IMR-90 (cell line): ENCODE measurements at regions not wholly inside any gene's neighbourhood (a gene's known extent, or its start where the extent isn't known, plus 50 kb on each side); places are given as distances from the start of the nearest gene placed in this dataset.
"Not testable (repeated sequence)": the region's sequence is repeated elsewhere in the genome, so short reads cannot be mapped to it uniquely, and the experiment has no call there.

Experiments used
- ATAC-seq: fragments of 200-7000 bp; cut with Tn5 transposase; 2 replicates; pipeline ENCODE4 v1.9.1; 2020; ENCODE audit warnings: low read depth, mild to moderate bottlenecking, moderate library complexity
- BruUV-seq: library from RNA; stranded (reverse); fragments of 400-500 nt; replicated peaks from 2 replicates; lab custom pipeline; 2021; lab: Mats Ljungman, UMichigan
- CTCF ChIA-PET: fragments of 300-600 bp; formaldehyde crosslinking; extraction: SDS; loops from one replicate; lab custom pipeline; 2021; ENCODE audit warnings: antibody characterized with exemption; lab: Yijun Ruan, JAX
- POLR2A ChIA-PET: fragments of 300-600 bp; sonication (Branson Sonifier 250); formaldehyde crosslinking; loops from one replicate; lab custom pipeline; 2022; ENCODE audit warnings: antibody characterized with exemption; ENCODE audit not compliant: unreplicated experiment; lab: Charles Lee
- DNase-seq: peaks from one replicate; pipeline ENCODE4 v3.0.0; 2013
- H2AFZ ChIP-seq: replicated peaks from 2 replicates; pipeline ENCODE3; 2013; ENCODE audit warnings: low read length, mild to moderate bottlenecking; ENCODE audit not compliant: poor library complexity
- H2AK5ac ChIP-seq: 2 replicates; pipeline ENCODE4 v1.6.1; 2013; ENCODE audit warnings: low read depth, low read length, inconsistent platforms
- H2AK9ac ChIP-seq: replicated peaks from 2 replicates; pipeline ENCODE3; 2013; ENCODE audit warnings: mild to moderate bottlenecking, low read depth, low read length, moderate library complexity; ENCODE audit not compliant: poor library complexity
- H2BK120ac ChIP-seq: 2 replicates; pipeline ENCODE4 v1.6.1; 2013; ENCODE audit warnings: low read depth, low read length, inconsistent platforms
- H2BK15ac ChIP-seq: 3 replicates; pipeline ENCODE4 v1.6.1; 2013; ENCODE audit warnings: low read depth, low read length, inconsistent platforms
- H2BK20ac ChIP-seq: 2 replicates; pipeline ENCODE4 v1.6.1; 2013; ENCODE audit warnings: low read depth, mild to moderate bottlenecking, inconsistent platforms, low read length, moderate library complexity
- H2BK5ac ChIP-seq: 2 replicates; pipeline ENCODE4 v1.6.1; 2013; ENCODE audit warnings: mild to moderate bottlenecking, low read depth, low read length, inconsistent platforms; ENCODE audit not compliant: poor library complexity, severe bottlenecking
- H3K14ac ChIP-seq: replicated peaks from 2 replicates; pipeline ENCODE4 v1.6.1; 2013; ENCODE audit warnings: low read depth, low read length, inconsistent platforms
- H3K18ac ChIP-seq: 2 replicates; pipeline ENCODE4 v1.6.1; 2013; ENCODE audit warnings: low read depth, low read length, control low read depth
- H3K23ac ChIP-seq: 2 replicates; pipeline ENCODE4 v1.6.1; 2013; ENCODE audit warnings: low read depth, low read length, inconsistent platforms
- H3K27ac ChIP-seq: 2 replicates; pipeline ENCODE4 v1.5.1; 2013; ENCODE audit warnings: mild to moderate bottlenecking, control low read depth, low read length; ENCODE audit not compliant: insufficient read depth
- H3K27me3 ChIP-seq: 2 replicates; pipeline ENCODE4 v1.6.1; 2013; ENCODE audit warnings: low read length; ENCODE audit not compliant: control insufficient read depth, insufficient read depth
- H3K36me3 ChIP-seq: 2 replicates; pipeline ENCODE4 v1.6.1; 2013; ENCODE audit warnings: low read length, mixed read lengths; ENCODE audit not compliant: control insufficient read depth, insufficient read depth
- H3K4ac ChIP-seq: 2 replicates; pipeline ENCODE4 v1.6.1; 2013; ENCODE audit warnings: low read depth, low read length, inconsistent platforms
- H3K4me1 ChIP-seq: 2 replicates; pipeline ENCODE4 v1.6.1; 2013; ENCODE audit warnings: low read length, mixed read lengths; ENCODE audit not compliant: control insufficient read depth, insufficient read depth
- H3K4me2 ChIP-seq: 2 replicates; pipeline ENCODE4 v1.6.1; 2013; ENCODE audit warnings: low read depth, mild to moderate bottlenecking, control low read depth, low read length, moderate library complexity
- H3K4me3 ChIP-seq: 2 replicates; pipeline ENCODE4 v1.5.1; 2013; ENCODE audit warnings: low read depth, mild to moderate bottlenecking, control low read depth, low read length, moderate library complexity; ENCODE audit not compliant: insufficient read depth
- H3K56ac ChIP-seq: 2 replicates; pipeline ENCODE4 v1.6.1; 2013; ENCODE audit warnings: low read length, inconsistent platforms; ENCODE audit not compliant: insufficient read depth; ENCODE audit errors: extremely low read depth
- H3K79me1 ChIP-seq, 2 experiments: 2 replicates each; pipeline ENCODE4 v1.6.1; 2013; ENCODE audit warnings: low read length in 2 of 2, inconsistent platforms in 1 of 2, low read depth in 1 of 2
- H3K9ac ChIP-seq: 2 replicates; pipeline ENCODE4 v1.6.1; 2013; ENCODE audit warnings: low read depth, low read length, control low read depth
- H3K9me1 ChIP-seq: 2 replicates; pipeline ENCODE4 v1.6.1; 2013; ENCODE audit warnings: low read length, inconsistent platforms; ENCODE audit not compliant: insufficient read depth
- H3K9me3 ChIP-seq: 2 replicates; pipeline ENCODE4 v1.6.1; 2013; ENCODE audit warnings: low read length; ENCODE audit not compliant: control insufficient read depth, insufficient read depth
- H4K20me1 ChIP-seq: 2 replicates; pipeline ENCODE4 v1.6.1; 2013; ENCODE audit warnings: low read length, inconsistent platforms; ENCODE audit not compliant: insufficient read depth
- H4K5ac ChIP-seq: 2 replicates; pipeline ENCODE4 v1.6.1; 2013; ENCODE audit warnings: mild to moderate bottlenecking, low read depth, low read length, control low read depth
- H4K8ac ChIP-seq, 2 experiments: 2 replicates each; pipeline ENCODE4 v1.6.1; 2013; ENCODE audit warnings: low read depth in 2 of 2, low read length in 2 of 2, control low read depth in 1 of 2, inconsistent platforms in 1 of 2
- H4K91ac ChIP-seq: 2 replicates; pipeline ENCODE4 v1.6.1; 2013; ENCODE audit warnings: low read depth, low read length, inconsistent platforms; ENCODE audit not compliant: insufficient read depth
- ELK1 ChIP-seq: fragments of 150-350 bp; IDR thresholded peaks from 2 replicates; pipeline ENCODE4 v1.6.1; 2016; ENCODE audit warnings: low read depth, mild to moderate bottlenecking, low read length, moderate library complexity, borderline replicate concordance
- MXI1 ChIP-seq: IDR thresholded peaks from 2 replicates; pipeline ENCODE4 v1.6.1; 2012; ENCODE audit warnings: low read depth, mild to moderate bottlenecking, low read length, moderate library complexity, borderline replicate concordance
- RAD21 ChIP-seq: IDR thresholded peaks from 2 replicates; pipeline ENCODE4 v1.6.1; 2012; ENCODE audit warnings: low read length, improper control_type of control experiment
- RCOR1 ChIP-seq: IDR thresholded peaks from 2 replicates; pipeline ENCODE4 v1.6.1; 2012; ENCODE audit warnings: mild to moderate bottlenecking, low read length, improper control_type of control experiment; ENCODE audit not compliant: insufficient replicate concordance
- SMC3 ChIP-seq: fragments of 150-350 bp; IDR thresholded peaks from 2 replicates; pipeline ENCODE4 v1.6.1; 2016; ENCODE audit warnings: low read depth, mild to moderate bottlenecking, antibody characterized with exemption, low read length, moderate library complexity
- WGBS, 2 experiments: methylation state at CpG; one replicate each; pipeline versions ENCODE4 v1.1.5 to v1.1.7; 2013; ENCODE audit warnings: missing lambda C conversion rate in 2 of 2; ENCODE audit not compliant: insufficient read length in 1 of 2; ENCODE audit errors: extremely low coverage in 2 of 2; 5-methylcytosine and 5-hydroxymethylcytosine counted together
- dilution Hi-C: fragments of 300-500 bp; cut with HindIII; formaldehyde crosslinking; loops from one replicate; pipeline ENCODE4 v1.14.3; 2018; ENCODE audit warnings: low sequenced_read_pairs; ENCODE audit not compliant: unreplicated experiment
- in situ Hi-C: fragments of 300-500 bp; cut with MboI; formaldehyde crosslinking; loops from 3 replicates; pipeline ENCODE4 v1.14.3; 2019; ENCODE audit warnings: low sequenced_read_pairs, inconsistent platforms, mixed read lengths
- intact Hi-C: fragments of 100-400 bp; cut with micrococcal nuclease; formaldehyde crosslinking; loops from 2 replicates; pipeline ENCODE4 v1.10.0; 2022

GRCh38 chr7:80026766-80027165 is 107.9 kb upstream of the GNAI1 start:
- Histone ChIP-seq H4K91ac (no peak overlapping the region), H3K4me3 (no peak overlapping the region), H3K79me1 (no peaks in the 10 kb centered on the region), H2BK20ac (no peak overlapping the region), H3K36me3 (no peaks in the 10 kb centered on the region), H2AK5ac (no peak overlapping the region), H3K9me1 (no peaks in the 10 kb centered on the region), H4K5ac (no peak overlapping the region; the same call in 1 of the 2 replicates), H3K27me3 (no peaks in the 10 kb centered on the region), H3K23ac (no peak overlapping the region), H3K4me1 (no peaks in the 10 kb centered on the region), H3K4ac (no peak overlapping the region), H2BK5ac (no peak overlapping the region), H2BK120ac (peak overlapping the region; percentile 20), H3K56ac (no peak overlapping the region), H2BK15ac (no peak overlapping the region; the same call in 2 of the 3 replicates), H3K27ac (no peak overlapping the region), H3K9me3 (peaks cover 2% of the 10 kb centered on the region; the same call in 1 of the 2 replicates), H3K14ac (no peak overlapping the region), H4K8ac (no peak overlapping the region; a peak in 1 of 4 replicates), H2AFZ (no peak overlapping the region), H3K18ac (no peak overlapping the region; the same call in 1 of the 2 replicates), H3K9ac (no peak overlapping the region), H2AK9ac (no peak overlapping the region), H3K4me2 (no peak overlapping the region), H4K20me1 (no peaks in the 10 kb centered on the region)
- TF ChIP-seq MXI1 = no peak
- no peak for TF ChIP-seq SMC3
- no peak for TF ChIP-seq RCOR1
- no peak for TF ChIP-seq RAD21
- no peak for TF ChIP-seq ELK1
- no TSS peak for BruUV-seq
- DNase-seq (no peak), ATAC-seq (no peak)
- intact Hi-C loops (no loop called here), dilution Hi-C loops (no loop called here), in situ Hi-C loops (loop anchor here (10.0 to 25.0 kb wide), 3 partner anchors 212 to 1089 kb away; partner anchors contain the start of gene MAGI2)
- no CpG with 5 or more reads among the region's 4 CpGs for WGBS, 2 experiments
- ChIA-PET POLR2A (no interaction called here), CTCF (interaction anchor here (0.5 kb wide), 1 partner anchor 706 kb away, joined by 3 read pairs; no protein-coding TSS in a partner anchor)

DNA sequence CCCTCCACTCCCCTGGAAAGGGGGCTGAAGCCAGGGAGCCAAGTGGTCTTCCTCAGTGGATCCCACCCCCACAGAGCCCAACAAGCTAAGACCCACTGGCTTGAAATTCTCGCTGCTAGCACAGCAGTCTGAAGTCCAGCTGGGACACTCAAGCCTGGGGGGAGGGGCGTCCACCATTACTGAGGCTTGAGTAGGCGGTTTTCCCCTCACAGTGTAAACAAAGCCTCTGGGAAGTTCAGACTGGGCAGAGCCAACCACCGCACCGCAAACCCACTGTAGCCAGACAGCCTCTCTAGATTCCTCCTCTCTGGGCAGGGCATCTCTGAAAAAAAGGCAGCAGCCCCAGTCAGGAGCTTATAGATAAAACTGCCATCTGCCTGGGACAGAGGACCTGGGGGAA is 114.4 kb upstream of the GNAI1 start:
- Histone ChIP-seq H2BK5ac (peak overlapping the region; percentile 86), H2BK120ac (peak overlapping the region; percentile 92), H2BK15ac (peak overlapping the region; percentile 1; the same call in 1 of the 3 replicates), H2BK20ac (peak overlapping the region; percentile 90; the same call in 1 of the 2 replicates), H2AK5ac (peak overlapping the region; percentile 88), H4K91ac (peak overlapping the region; percentile 45; the same call in 1 of the 2 replicates), H3K4ac (peak overlapping the region; percentile 84), H4K8ac (peak overlapping the region in 1 of 2 experiments; percentile 87; a peak in 2 of 4 replicates)
- H3K9ac ChIP-seq, H3K4me3 ChIP-seq, POLR2A ChIA-PET, H4K5ac ChIP-seq, intact Hi-C loops, H3K56ac ChIP-seq, H3K9me3 ChIP-seq, H3K18ac ChIP-seq, H2AFZ ChIP-seq, H3K9me1 ChIP-seq, BruUV-seq, H2AK9ac ChIP-seq, ATAC-seq, H3K14ac ChIP-seq, H3K79me1 ChIP-seq, H3K36me3 ChIP-seq, H4K20me1 ChIP-seq, H3K27me3 ChIP-seq, CTCF ChIA-PET, H3K27ac ChIP-seq, H3K4me2 ChIP-seq, dilution Hi-C loops, H3K4me1 ChIP-seq, H3K23ac ChIP-seq, DNase-seq: not testable (repeated sequence)
- no CpG with 5 or more reads among the region's 5 CpGs for WGBS, 2 experiments
- in situ Hi-C loops = loop anchor here (10.0 kb wide), 1 partner anchor 205 kb away; no protein-coding TSS in a partner anchor
